Astrocyte of the cerebellum (primary cell): ENCODE measurements at regions not wholly inside any gene's neighbourhood (a gene's known extent, or its start where the extent isn't known, plus 50 kb on each side); places are given as distances from the start of the nearest gene placed in this dataset.
A peak's percentile ranks its signal among the peaks of the same experiment; 100 is the strongest.

ENCODE experiments used
- DNase-seq: peaks from one replicate; pipeline ENCODE4 v3.0.0-alpha.2; 2011; ENCODE audit warnings: low read depth
- H3K4me3 ChIP-seq: 2 replicates; pipeline ENCODE4 v1.5.1; 2011; ENCODE audit warnings: mild to moderate bottlenecking, low read depth, low read length, moderate library complexity
- CTCF ChIP-seq: IDR thresholded peaks from 2 replicates; pipeline ENCODE4 v1.5.1; 2012; ENCODE audit warnings: low read length, low read depth, moderate library complexity, mild to moderate bottlenecking; ENCODE audit errors: missing control alignments
- in situ Hi-C: cut with HindIII; loops from 2 replicates; pipeline ENCODE4 v1.10.0; 2017; ENCODE audit warnings: low sequenced_read_pairs

- in situ Hi-C loops: no loop called here
- H3K4me3 ChIP-seq: no peak overlapping the region
- TF ChIP-seq CTCF: no peak
- no peak for DNase-seq
Measured at GRCh38 chr10:129094233-129094632, 372.8 kb upstream of the MGMT start.

- TF ChIP-seq CTCF: no peak
- no peak for DNase-seq
- in situ Hi-C loops: no loop called here
- no peak overlapping the region for H3K4me3 ChIP-seq
Measured at GRCh38 chr10:129094861-129095260, 372.2 kb upstream of the MGMT start.

- H3K4me3 ChIP-seq: no peak overlapping the region
- DNase-seq: no peak
- in situ Hi-C loops: no loop called here
- no peak for TF ChIP-seq CTCF
Measured at GRCh38 chr10:129095680-129096064, 371.4 kb upstream of the MGMT start.

- TF ChIP-seq CTCF: no peak
- no peak overlapping the region for H3K4me3 ChIP-seq
- in situ Hi-C loops: no loop called here
- DNase-seq: peak; percentile 83
Measured at GRCh38 chr10:129096065-129096984, 370.7 kb upstream of the MGMT start.

GRCh38 chr10:129097776-129098330 is 369.2 kb upstream of the MGMT start:
- DNase-seq: no peak
- no peak for TF ChIP-seq CTCF
- H3K4me3 ChIP-seq: no peak overlapping the region
- in situ Hi-C loops: no loop called here

- in situ Hi-C loops: no loop called here
- no peak for TF ChIP-seq CTCF
- no peak overlapping the region for H3K4me3 ChIP-seq
- DNase-seq: no peak
Measured at GRCh38 chr10:129098517-129098916, 368.5 kb upstream of the MGMT start.
